HAP-1 (cell line): ENCODE measurements at regions not wholly inside any gene's neighbourhood (a gene's known extent, or its start where the extent isn't known, plus 50 kb on each side); places are given as distances from the start of the nearest gene placed in this dataset.
A peak's percentile ranks its signal among the peaks of the same experiment; 100 is the strongest.
"Not testable (repeated sequence)": the region's sequence is repeated elsewhere in the genome, so short reads cannot be mapped to it uniquely, and the experiment has no call there.

Source experiments
- DNase-seq, 2 experiments: peaks; one replicate each; pipeline ENCODE4 v3.0.0-alpha.2; 2016 to 2020; ENCODE audit warnings: low spot score in 2 of 2
- H3K27me3 ChIP-seq: fragments of 250-450 bp; sonication (Bioruptor Pico); 2 replicates; pipeline ENCODE4 v1.5.1; 2020; ENCODE audit warnings: low read depth, mild to moderate bottlenecking, moderate library complexity
- H3K36me3 ChIP-seq: fragments of 250-450 bp; sonication (Bioruptor Pico); replicated peaks from 2 replicates; pipeline ENCODE4 v1.5.1; 2020; ENCODE audit warnings: mild to moderate bottlenecking
- H3K4me1 ChIP-seq: fragments of 250-450 bp; sonication (Bioruptor Pico); 2 replicates; pipeline ENCODE4 v1.5.1; 2020; ENCODE audit warnings: mild to moderate bottlenecking
- H3K4me3 ChIP-seq: fragments of 250-450 bp; sonication (Bioruptor Pico); 2 replicates; pipeline ENCODE4 v1.5.1; 2020; ENCODE audit warnings: mild to moderate bottlenecking, moderate library complexity
- H3K9me3 ChIP-seq: fragments of 250-450 bp; sonication (Bioruptor Pico); 2 replicates; pipeline ENCODE4 v1.5.1; 2020; ENCODE audit warnings: mild to moderate bottlenecking, moderate library complexity
- in situ Hi-C: fragments of 300-500 bp; cut with MboI; formaldehyde crosslinking; loops from 3 replicates; pipeline ENCODE4 v1.14.3; 2020; ENCODE audit warnings: low sequenced_read_pairs, inconsistent platforms, mixed read lengths

DNA sequence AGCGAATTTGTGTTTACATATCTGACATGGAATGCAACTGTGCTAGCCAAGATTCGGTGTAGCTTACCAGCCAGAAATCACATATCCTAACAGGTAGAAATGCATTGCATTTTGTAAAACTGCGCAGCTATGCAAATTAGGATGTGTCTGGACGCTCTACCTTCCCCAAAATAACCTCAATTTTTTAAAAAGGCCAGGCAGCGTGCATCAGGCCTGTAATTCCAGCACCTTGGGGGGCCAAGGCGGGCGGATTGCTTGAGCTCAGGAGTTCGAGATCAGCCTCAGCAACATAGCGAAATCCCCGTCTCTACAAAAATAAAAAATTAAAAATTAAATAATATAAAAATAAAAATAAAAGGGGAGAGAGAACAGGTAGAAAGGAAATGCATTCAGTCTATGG is 305.0 kb downstream of the TYW1 start:
- H3K9me3 ChIP-seq: no peaks in the 10 kb centered on the region

GRCh38 chr7:67302113-67303039 is 305.7 kb downstream of the TYW1 start:
- Histone ChIP-seq H3K4me3 (peak overlapping the region; percentile 81), H3K36me3 (peaks cover 7% of the 10 kb centered on the region), H3K9me3 (no peaks in the 10 kb centered on the region), H3K4me1 (no peaks in the 10 kb centered on the region), H3K27me3 (no peaks in the 10 kb centered on the region)
- DNase-seq: peak; percentile 94 to 99
- in situ Hi-C loops: no loop called here

More for the DNA sequence above, 305.0 kb downstream of the TYW1 start:
- no peak for DNase-seq
- Histone ChIP-seq H3K27me3 (no peaks in the 10 kb centered on the region), H3K4me3 (peak overlapping the region; percentile 81), H3K36me3 (peaks cover 3% of the 10 kb centered on the region; the same call in 1 of the 2 replicates), H3K4me1 (no peaks in the 10 kb centered on the region)
- in situ Hi-C loops: no loop called here

- in situ Hi-C loops, H3K36me3 ChIP-seq, H3K4me1 ChIP-seq, H3K4me3 ChIP-seq, H3K9me3 ChIP-seq, H3K27me3 ChIP-seq, DNase-seq: not testable (repeated sequence)
Observed at GRCh38 chr7:67304846-67305245, 308.2 kb downstream of the TYW1 start.

- no peaks in the 10 kb centered on the region for H3K9me3 ChIP-seq
- DNase-seq: no peak
- H3K27me3 ChIP-seq: no peaks in the 10 kb centered on the region
- in situ Hi-C loops: no loop called here
- peaks cover 17% of the 10 kb centered on the region for H3K36me3 ChIP-seq
- H3K4me3 ChIP-seq: no peak overlapping the region
- no peaks in the 10 kb centered on the region for H3K4me1 ChIP-seq
Observed at GRCh38 chr7:67306331-67306730, 309.7 kb downstream of the TYW1 start.

GRCh38 chr7:67309764-67310549 is 313.3 kb downstream of the TYW1 start:
- no peak for DNase-seq
- in situ Hi-C loops: no loop called here
- no peaks in the 10 kb centered on the region for H3K9me3 ChIP-seq
- peaks cover 35% of the 10 kb centered on the region for H3K36me3 ChIP-seq
- H3K27me3 ChIP-seq: no peaks in the 10 kb centered on the region
- no peaks in the 10 kb centered on the region for H3K4me1 ChIP-seq
- no peak overlapping the region for H3K4me3 ChIP-seq

GRCh38 chr7:67311901-67312300 is 315.3 kb downstream of the TYW1 start:
- in situ Hi-C loops: no loop called here
- DNase-seq: no peak
- Histone ChIP-seq H3K9me3 (no peaks in the 10 kb centered on the region), H3K4me1 (no peaks in the 10 kb centered on the region), H3K27me3 (no peaks in the 10 kb centered on the region), H3K4me3 (no peak overlapping the region), H3K36me3 (peaks cover 32% of the 10 kb centered on the region)

- in situ Hi-C loops: no loop called here
- DNase-seq: no peak
Observed at GRCh38 chr7:67313213-67313612, 316.6 kb downstream of the TYW1 start.

GRCh38 chr7:67316902-67317301 is 320.3 kb downstream of the TYW1 start:
- in situ Hi-C loops, H3K4me1 ChIP-seq: not testable (repeated sequence)
- H3K36me3 ChIP-seq: peaks cover 16% of the 10 kb centered on the region

More at GRCh38 chr7:67313213-67313612, 316.6 kb downstream of the TYW1 start:
- H3K27me3 ChIP-seq: no peaks in the 10 kb centered on the region
- H3K9me3 ChIP-seq: no peaks in the 10 kb centered on the region
- no peak overlapping the region for H3K4me3 ChIP-seq
- peaks cover 32% of the 10 kb centered on the region for H3K36me3 ChIP-seq
- H3K4me1 ChIP-seq: no peaks in the 10 kb centered on the region

GRCh38 chr7:67328257-67328656 is 331.6 kb downstream of the TYW1 start:
- in situ Hi-C loops, H3K27me3 ChIP-seq, H3K36me3 ChIP-seq, H3K4me3 ChIP-seq, H3K9me3 ChIP-seq, H3K4me1 ChIP-seq, DNase-seq: not testable (repeated sequence)

More at GRCh38 chr7:67316902-67317301, 320.3 kb downstream of the TYW1 start:
- H3K27me3 ChIP-seq, DNase-seq, H3K9me3 ChIP-seq, H3K4me3 ChIP-seq: not testable (repeated sequence)

DNA sequence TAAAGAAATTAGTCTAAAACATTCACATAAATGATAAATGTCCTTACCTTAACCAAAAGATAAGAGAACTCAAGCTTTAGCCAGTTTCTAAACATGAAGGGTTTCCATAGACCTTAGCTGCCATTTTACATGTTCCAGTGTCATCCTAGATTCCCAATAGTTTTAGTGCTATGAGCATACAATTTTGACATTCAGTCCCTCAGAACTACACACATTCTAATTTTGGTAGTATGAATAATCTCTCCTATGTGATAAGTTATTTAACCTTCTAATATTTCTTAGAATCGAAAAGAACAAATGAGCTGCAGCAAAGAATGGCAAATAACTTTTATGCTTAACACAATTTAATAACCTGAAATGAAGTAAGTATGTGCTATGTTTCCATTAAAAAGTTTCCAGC is 338.5 kb downstream of the TYW1 start:
- H3K9me3 ChIP-seq, in situ Hi-C loops, H3K27me3 ChIP-seq, H3K4me3 ChIP-seq, DNase-seq, H3K36me3 ChIP-seq, H3K4me1 ChIP-seq: not testable (repeated sequence)

GRCh38 chr7:67335663-67336062 is 339.0 kb downstream of the TYW1 start:
- H3K4me1 ChIP-seq, H3K4me3 ChIP-seq, DNase-seq, H3K27me3 ChIP-seq, H3K36me3 ChIP-seq, in situ Hi-C loops, H3K9me3 ChIP-seq: not testable (repeated sequence)

DNA sequence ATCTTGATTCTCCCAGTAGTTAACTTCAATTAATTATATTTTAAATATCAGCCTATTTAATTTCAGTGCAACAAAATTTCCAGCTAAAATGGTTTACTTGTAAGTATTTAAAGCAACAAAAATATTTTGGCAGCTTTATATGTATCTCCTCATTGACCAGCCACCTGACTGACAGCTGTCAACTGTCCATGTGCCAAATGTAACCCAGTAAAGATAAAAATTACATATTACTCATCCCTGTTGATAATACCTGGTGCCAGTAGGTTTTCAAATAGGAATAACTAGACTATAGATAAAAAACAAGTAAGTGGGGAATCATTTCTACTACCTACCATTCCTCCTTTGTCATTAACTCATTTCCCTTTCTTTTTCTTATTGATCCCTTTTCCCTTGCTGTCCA is 341.9 kb downstream of the TYW1 start:
- in situ Hi-C loops, H3K27me3 ChIP-seq, H3K4me3 ChIP-seq, DNase-seq, H3K4me1 ChIP-seq, H3K36me3 ChIP-seq, H3K9me3 ChIP-seq: not testable (repeated sequence)

DNA sequence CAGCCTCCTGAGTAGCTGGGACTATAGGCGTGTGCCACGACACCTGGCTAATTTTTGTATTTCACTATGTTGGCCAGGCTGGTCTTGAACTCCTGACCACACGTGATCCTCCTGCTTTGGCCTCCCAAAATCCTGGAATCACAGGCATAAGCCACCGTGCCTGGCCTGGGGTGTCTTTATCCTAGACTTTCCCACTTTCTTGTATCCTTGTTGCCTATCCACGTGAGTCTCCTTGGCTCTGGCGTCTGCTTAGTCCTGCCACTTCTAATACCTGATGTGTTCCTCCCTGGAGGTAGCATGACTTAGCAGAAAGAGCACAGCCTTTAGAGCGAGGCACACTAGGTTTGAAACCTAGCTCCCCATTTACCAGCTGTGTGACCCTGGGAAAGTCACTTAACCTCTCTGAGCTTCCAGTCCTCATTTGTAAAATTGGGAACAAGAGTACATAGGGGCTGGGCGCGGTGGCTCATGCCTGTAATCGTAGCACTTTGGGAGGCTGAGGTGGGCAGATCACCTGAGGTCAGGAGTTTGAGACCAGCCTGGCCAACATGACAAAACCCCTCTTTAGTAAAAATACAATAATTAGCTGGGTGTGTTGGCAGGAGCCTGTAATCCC is 344.6 kb downstream of the TYW1 start:
- H3K36me3 ChIP-seq: no peaks in the 10 kb centered on the region
- peaks cover 1% of the 10 kb centered on the region; the same call in 1 of the 2 replicates for H3K4me1 ChIP-seq
- H3K27me3 ChIP-seq: no peaks in the 10 kb centered on the region
- in situ Hi-C loops: no loop called here
- DNase-seq: no peak
- no peak overlapping the region for H3K4me3 ChIP-seq
- peaks cover 4% of the 10 kb centered on the region; the same call in 1 of the 2 replicates for H3K9me3 ChIP-seq
